ENCODE measurements at regions not wholly inside any gene's neighbourhood (a gene's known extent, or its start where the extent isn't known, plus 50 kb on each side); places are given as distances from the start of the nearest gene placed in this dataset.

GRCh38 chr5:166338801-166339200 lies 1952.6 kb upstream of the WWC1 start:
- TF ChIP-seq CHCHD3 (CRISPR knock-in tag; IDR thresholded peaks at IDR 0.05), result no peak
- no peak for TF ChIP-seq ZNF367 (CRISPR knock-in tag; IDR thresholded peaks at IDR 0.05; ENCODE audit: borderline replicate concordance)
- no peak for TF ChIP-seq ZKSCAN8 (CRISPR knock-in tag; IDR thresholded peaks at IDR 0.05; ENCODE audit: borderline replicate concordance)
- no peak for TF ChIP-seq ZNF235 (CRISPR knock-in tag; IDR thresholded peaks at IDR 0.05; ENCODE audit: borderline replicate concordance)
- TF ChIP-seq CTCF (CRISPR knock-in tag; IDR thresholded peaks at IDR 0.05), result no peak
- TF ChIP-seq STAT6 (CRISPR knock-in tag; IDR thresholded peaks at IDR 0.05; ENCODE audit: borderline replicate concordance), result no peak
